Effector memory CD8-positive, alpha-beta T cell (primary cell): ENCODE measurements at regions not wholly inside any gene's neighbourhood (a gene's known extent, or its start where the extent isn't known, plus 50 kb on each side); places are given as distances from the start of the nearest gene placed in this dataset.

ENCODE experiments used
- ATAC-seq: fragments of 150-1000 bp; cut with Tn5 transposase; replicated peaks from 2 replicates; pipeline ENCODE4 v1.10.0; 2021; ENCODE audit warnings: mild to moderate bottlenecking, moderate library complexity
- DNase-seq, 3 experiments: peaks; one replicate each; pipeline ENCODE4 v3.0.0; 2021
- H3K27ac Mint-ChIP-seq, 2 donors: one replicate each; pipeline ENCODE4 v1.8.0; 2022; ENCODE audit warnings: mild to moderate bottlenecking in 2 of 2, mixed read lengths in 2 of 2, moderate library complexity in 2 of 2
- H3K27me3 Mint-ChIP-seq, 2 donors: one replicate each; pipeline ENCODE4 v1.8.0; 2022; ENCODE audit warnings: mixed read lengths in 2 of 2
- H3K36me3 Mint-ChIP-seq: one replicate; pipeline ENCODE4 v1.8.0; 2022; ENCODE audit warnings: mild to moderate bottlenecking, moderate library complexity, mixed read lengths; ENCODE audit not compliant: insufficient read depth
- H3K4me1 Mint-ChIP-seq, 2 donors: one replicate each; pipeline ENCODE4 v1.8.0; 2022; ENCODE audit warnings: low read depth in 2 of 2, mixed read lengths in 2 of 2
- H3K4me3 Mint-ChIP-seq, 2 donors: one replicate each; pipeline ENCODE4 v1.8.0; 2022; ENCODE audit warnings: mild to moderate bottlenecking in 2 of 2, mixed read lengths in 2 of 2, moderate library complexity in 2 of 2
- H3K9me3 Mint-ChIP-seq, 2 donors: one replicate each; pipeline ENCODE4 v1.8.0; 2022; ENCODE audit warnings: mixed read lengths in 2 of 2

DNA sequence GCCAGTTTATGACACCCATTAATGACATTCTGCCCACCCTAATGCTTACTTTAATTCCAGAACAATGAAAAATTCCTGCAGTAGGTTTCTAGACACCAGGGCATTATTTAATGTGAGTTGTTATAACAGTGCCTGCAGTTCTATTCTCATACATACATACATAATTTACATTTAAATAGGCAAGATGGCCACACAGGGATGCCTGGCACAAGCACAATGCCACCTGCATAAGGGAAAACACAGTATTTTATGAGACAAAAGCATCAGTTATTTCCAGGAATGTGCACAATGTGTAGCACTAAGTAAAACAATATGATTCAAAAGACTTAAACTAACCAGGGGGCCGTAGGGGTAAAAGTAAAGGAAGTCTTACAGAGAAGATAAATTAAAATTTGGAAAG lies 243.9 kb upstream of the SPRY2 start:
- no peak overlapping the region for H3K27ac Mint-ChIP-seq
- ATAC-seq = no peak
- H3K36me3 Mint-ChIP-seq = no peaks in the 10 kb centered on the region
- no peak overlapping the region for H3K4me3 Mint-ChIP-seq
- peaks cover 2 to 8% of the 10 kb centered on the region in 2 donors for H3K9me3 Mint-ChIP-seq
- no peaks in the 10 kb centered on the region for H3K27me3 Mint-ChIP-seq
- no peaks in the 10 kb centered on the region for H3K4me1 Mint-ChIP-seq
- DNase-seq = no peak

- Mint-ChIP-seq H3K4me3 (no peak overlapping the region), H3K4me1 (no peaks in the 10 kb centered on the region), H3K27ac (no peak overlapping the region), H3K36me3 (no peaks in the 10 kb centered on the region), H3K9me3 (peaks cover 2 to 8% of the 10 kb centered on the region in 2 donors), H3K27me3 (no peaks in the 10 kb centered on the region)
- DNase-seq (no peak), ATAC-seq (no peak)
Observed at GRCh38 chr13:80584306-80584705, 243.4 kb upstream of the SPRY2 start.

GRCh38 chr13:80577926-80578670 lies 237.2 kb upstream of the SPRY2 start:
- Mint-ChIP-seq H3K27me3 (no peaks in the 10 kb centered on the region), H3K27ac (no peak overlapping the region)

GRCh38 chr13:80577285-80577684 lies 236.4 kb upstream of the SPRY2 start:
- no peak for DNase-seq
- H3K4me3 Mint-ChIP-seq = no peak overlapping the region
- no peaks in the 10 kb centered on the region for H3K27me3 Mint-ChIP-seq
- H3K4me1 Mint-ChIP-seq = no peaks in the 10 kb centered on the region
- no peak overlapping the region for H3K27ac Mint-ChIP-seq
- no peaks in the 10 kb centered on the region for H3K36me3 Mint-ChIP-seq
- ATAC-seq = no peak
- H3K9me3 Mint-ChIP-seq = peaks cover 0 to 8% of the 10 kb centered on the region in 2 donors

More at GRCh38 chr13:80577926-80578670, 237.2 kb upstream of the SPRY2 start:
- H3K36me3 Mint-ChIP-seq = no peaks in the 10 kb centered on the region
- ATAC-seq (no peak), DNase-seq (no peak)
- no peaks in the 10 kb centered on the region for H3K4me1 Mint-ChIP-seq
- peaks cover 0 to 8% of the 10 kb centered on the region in 2 donors for H3K9me3 Mint-ChIP-seq
- H3K4me3 Mint-ChIP-seq = no peak overlapping the region

DNA sequence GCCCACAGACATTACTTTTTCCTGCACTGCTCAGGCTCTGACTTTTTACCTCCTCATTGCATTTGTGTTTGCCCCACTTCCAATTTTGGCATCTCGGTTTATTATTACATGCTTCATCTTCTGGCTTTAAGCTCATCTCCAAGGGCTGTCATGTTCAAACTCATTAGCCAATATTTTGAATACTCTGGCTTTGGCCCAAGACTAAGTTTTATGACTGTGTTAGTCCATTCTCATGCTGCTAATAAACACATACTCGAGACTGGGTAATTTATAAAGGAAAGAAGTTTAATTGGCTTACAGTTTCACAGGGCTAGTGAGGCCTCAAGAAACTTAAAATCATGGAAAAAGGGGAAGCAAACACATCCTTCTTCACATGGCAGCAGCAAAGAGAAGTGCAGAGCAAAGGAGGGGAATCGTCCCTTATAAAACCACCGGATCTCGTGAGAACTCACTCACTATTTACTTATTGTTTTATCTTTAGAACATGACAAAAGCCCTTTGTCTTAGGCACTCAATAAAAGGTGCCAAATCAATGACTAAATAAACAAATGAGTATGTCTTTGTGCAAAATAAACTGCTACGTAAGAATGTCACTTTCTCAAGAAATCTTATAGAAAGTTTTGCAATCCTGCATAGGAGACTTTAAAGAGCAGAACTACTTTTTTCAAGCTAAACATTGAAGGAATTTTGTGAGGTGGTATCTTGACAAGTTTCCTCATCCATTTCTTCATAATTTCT lies 233.4 kb upstream of the SPRY2 start:
- DNase-seq = no peak
- Mint-ChIP-seq H3K4me3 (no peak overlapping the region), H3K4me1 (no peaks in the 10 kb centered on the region), H3K27me3 (peaks cover 0 to 5% of the 10 kb centered on the region in 2 donors), H3K9me3 (peaks cover 0 to 6% of the 10 kb centered on the region in 2 donors), H3K36me3 (no peaks in the 10 kb centered on the region), H3K27ac (no peak overlapping the region)
- no peak for ATAC-seq

GRCh38 chr13:80572923-80573316 lies 232.0 kb upstream of the SPRY2 start:
- Mint-ChIP-seq H3K4me3 (no peak overlapping the region), H3K9me3 (peaks cover 0 to 6% of the 10 kb centered on the region in 2 donors), H3K36me3 (no peaks in the 10 kb centered on the region), H3K4me1 (no peaks in the 10 kb centered on the region), H3K27ac (no peak overlapping the region), H3K27me3 (peaks cover 0 to 5% of the 10 kb centered on the region in 2 donors)
- no peak for ATAC-seq
- no peak for DNase-seq

- Mint-ChIP-seq H3K27me3 (peaks cover 0 to 5% of the 10 kb centered on the region in 2 donors), H3K9me3 (peaks cover 0 to 6% of the 10 kb centered on the region in 2 donors), H3K4me1 (no peaks in the 10 kb centered on the region), H3K27ac (no peak overlapping the region), H3K4me3 (no peak overlapping the region), H3K36me3 (no peaks in the 10 kb centered on the region)
- DNase-seq (no peak), ATAC-seq (no peak)
Observed at GRCh38 chr13:80572308-80572922, 231.5 kb upstream of the SPRY2 start.

DNA sequence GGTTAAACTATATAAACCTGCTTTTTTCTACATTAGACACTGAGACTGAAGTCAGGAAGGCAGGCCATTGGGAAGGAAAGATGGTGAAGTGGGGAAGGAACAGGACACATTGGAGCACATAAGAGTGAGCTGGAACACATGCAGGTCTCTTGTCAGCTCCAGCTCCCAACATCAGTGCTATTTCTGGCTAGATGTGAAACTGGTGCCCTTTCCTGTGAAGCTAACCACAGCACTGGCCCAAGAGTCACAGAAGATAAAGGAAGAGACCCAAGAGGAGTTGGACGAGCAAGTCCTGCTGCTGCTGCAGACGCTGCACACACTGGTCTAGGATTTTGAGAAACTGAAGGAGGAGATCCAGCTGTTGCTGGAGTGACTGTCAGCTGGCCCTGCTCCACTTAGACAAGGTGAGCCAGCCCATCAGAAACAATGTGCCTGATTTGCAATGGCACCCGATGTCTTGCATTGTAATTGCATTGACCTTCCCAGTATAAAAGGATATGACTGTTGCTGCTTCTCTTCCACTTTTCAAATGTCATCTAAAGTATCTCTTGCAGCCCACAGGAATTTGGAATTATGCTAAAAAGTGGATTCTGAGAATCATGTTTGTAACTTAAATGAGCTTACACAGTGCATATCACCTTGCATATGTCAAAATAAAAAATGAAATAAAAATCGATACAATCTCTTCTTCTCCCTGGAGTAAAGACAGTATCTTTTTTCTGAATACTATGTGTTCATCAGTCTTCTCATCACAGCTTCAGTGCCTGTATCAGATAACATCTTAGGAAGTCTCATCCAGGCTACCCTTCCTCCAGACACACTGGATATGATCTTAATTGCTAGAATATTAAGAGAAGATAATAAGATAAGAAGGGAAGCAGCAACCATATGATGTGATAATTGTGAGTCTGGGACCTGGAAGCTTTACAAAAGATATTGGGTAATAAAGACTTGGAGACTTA lies 230.7 kb upstream of the SPRY2 start:
- DNase-seq = no peak
- no peaks in the 10 kb centered on the region for H3K36me3 Mint-ChIP-seq
- peaks cover 0 to 6% of the 10 kb centered on the region in 2 donors for H3K9me3 Mint-ChIP-seq
- H3K27me3 Mint-ChIP-seq = peaks cover 0 to 5% of the 10 kb centered on the region in 2 donors
- H3K27ac Mint-ChIP-seq = no peak overlapping the region
- no peaks in the 10 kb centered on the region for H3K4me1 Mint-ChIP-seq
- H3K4me3 Mint-ChIP-seq = no peak overlapping the region
- no peak for ATAC-seq

- Mint-ChIP-seq H3K4me1 (peaks cover 2 to 7% of the 10 kb centered on the region in 2 donors), H3K27me3 (no peaks in the 10 kb centered on the region), H3K27ac (no peak overlapping the region), H3K4me3 (peak overlapping the region; percentile 0 to 11), H3K36me3 (no peaks in the 10 kb centered on the region), H3K9me3 (peaks cover 2 to 4% of the 10 kb centered on the region in 2 donors)
- DNase-seq (no peak), ATAC-seq (no peak)
Observed at GRCh38 chr13:80563439-80563838, 222.5 kb upstream of the SPRY2 start.

- Mint-ChIP-seq H3K9me3 (peaks cover 2 to 4% of the 10 kb centered on the region in 2 donors), H3K27me3 (no peaks in the 10 kb centered on the region), H3K36me3 (no peaks in the 10 kb centered on the region), H3K4me3 (no peak overlapping the region), H3K27ac (no peak overlapping the region), H3K4me1 (peaks cover 2 to 7% of the 10 kb centered on the region in 2 donors)
- DNase-seq = no peak
- ATAC-seq = no peak
Observed at GRCh38 chr13:80562433-80563156, 221.7 kb upstream of the SPRY2 start.

DNA sequence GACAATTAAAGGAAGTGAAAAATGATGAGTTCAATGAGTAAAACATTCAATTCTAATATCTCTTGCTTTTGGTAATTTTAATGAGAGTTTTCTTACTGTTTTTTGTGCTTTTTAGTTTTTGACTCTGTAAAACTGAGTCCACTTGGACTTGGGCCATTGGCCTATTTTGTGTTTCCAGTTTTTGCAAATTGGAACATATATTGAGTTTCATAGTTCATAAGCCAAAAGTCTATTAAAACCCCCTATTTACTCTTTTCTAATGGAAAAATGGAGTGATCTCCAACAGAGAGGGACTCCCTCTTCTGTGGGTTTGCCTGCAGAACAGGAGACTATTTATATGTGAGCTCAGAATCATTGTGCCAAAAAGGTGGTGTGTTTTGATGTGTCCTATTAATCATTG lies 219.7 kb upstream of the SPRY2 start:
- Mint-ChIP-seq H3K4me1 (peaks cover 2 to 7% of the 10 kb centered on the region in 2 donors), H3K4me3 (no peak overlapping the region), H3K27ac (no peak overlapping the region), H3K9me3 (peaks cover 2 to 4% of the 10 kb centered on the region in 2 donors), H3K27me3 (no peaks in the 10 kb centered on the region), H3K36me3 (no peaks in the 10 kb centered on the region)
- no peak for ATAC-seq
- no peak for DNase-seq

DNA sequence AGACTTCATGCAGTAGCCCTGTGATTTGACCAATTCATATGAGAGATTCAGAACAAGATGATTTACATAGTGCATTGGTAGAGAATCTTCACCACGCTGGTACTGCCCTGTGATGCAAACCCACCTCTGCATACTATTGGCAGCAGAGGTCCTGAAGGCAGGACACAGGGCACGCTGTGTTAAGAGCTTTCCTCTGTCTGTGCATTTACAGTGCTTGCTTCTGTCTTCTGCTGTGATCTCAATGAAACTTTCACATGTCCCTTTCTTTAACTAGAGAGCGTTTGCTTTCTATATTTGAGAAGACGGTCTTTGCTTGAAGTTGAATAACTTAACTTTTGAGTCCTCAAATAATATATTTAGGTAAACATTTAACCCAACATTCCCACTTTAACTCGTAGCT lies 219.0 kb upstream of the SPRY2 start:
- no peak for ATAC-seq
- Mint-ChIP-seq H3K36me3 (no peaks in the 10 kb centered on the region), H3K9me3 (peaks cover 2 to 4% of the 10 kb centered on the region in 2 donors), H3K27me3 (no peaks in the 10 kb centered on the region), H3K27ac (no peak overlapping the region), H3K4me3 (no peak overlapping the region), H3K4me1 (peaks cover 2 to 7% of the 10 kb centered on the region in 2 donors)
- no peak for DNase-seq
